Neural progenitor cell (in vitro differentiated cells): ENCODE measurements at regions not wholly inside any gene's neighbourhood (a gene's known extent, or its start where the extent isn't known, plus 50 kb on each side); places are given as distances from the start of the nearest gene placed in this dataset.

Source experiments
- DNase-seq: peaks from one replicate; pipeline ENCODE4 v3.0.0-alpha.2; 2016; ENCODE audit warnings: low spot score
- H2AFZ ChIP-seq: fragments of 200-600 bp; sonication (generic); replicated peaks from 2 replicates; pipeline ENCODE4 v1.6.1; 2016; ENCODE audit warnings: antibody characterized with exemption
- H3F3A ChIP-seq: fragments of 200-600 bp; sonication (generic); 2 replicates; pipeline ENCODE4 v1.6.1; 2016; ENCODE audit warnings: antibody characterized with exemption, low read depth
- H3K27ac ChIP-seq: fragments of 200-600 bp; sonication (generic); 2 replicates; pipeline ENCODE4 v1.5.1; 2016; ENCODE audit warnings: mild to moderate bottlenecking
- H3K27me3 ChIP-seq: fragments of 200-600 bp; sonication (generic); 2 replicates; pipeline ENCODE4 v1.6.1; 2016; ENCODE audit warnings: mild to moderate bottlenecking, moderate library complexity
- H3K36me3 ChIP-seq: fragments of 200-600 bp; sonication (generic); 2 replicates; pipeline ENCODE4 v1.5.1; 2016
- H3K4me1 ChIP-seq: fragments of 200-600 bp; sonication (generic); 2 replicates; pipeline ENCODE4 v1.6.1; 2016; ENCODE audit warnings: mixed run types
- H3K4me2 ChIP-seq: fragments of 200-600 bp; sonication (generic); 2 replicates; pipeline ENCODE4 v1.6.1; 2016
- H3K4me3 ChIP-seq: fragments of 200-600 bp; sonication (generic); 2 replicates; pipeline ENCODE4 v1.5.1; 2016
- H3K79me2 ChIP-seq: fragments of 200-600 bp; sonication (generic); 2 replicates; pipeline ENCODE4 v1.6.1; 2016; ENCODE audit warnings: low read depth
- H3K9ac ChIP-seq: fragments of 200-600 bp; sonication (generic); 2 replicates; pipeline ENCODE4 v1.6.1; 2016
- H3K9me3 ChIP-seq: fragments of 200-600 bp; sonication (generic); 2 replicates; pipeline ENCODE4 v1.5.1; 2016; ENCODE audit warnings: low read depth
- H4K20me1 ChIP-seq: fragments of 200-600 bp; sonication (generic); 2 replicates; pipeline ENCODE4 v1.6.1; 2016; ENCODE audit warnings: low read depth
- H3K27ac Mint-ChIP-seq: 3 replicates; pipeline ENCODE4 v1.8.0; 2021; ENCODE audit warnings: mixed read lengths
- H3K27me3 Mint-ChIP-seq: 2 replicates; pipeline ENCODE4 v1.8.0; 2022; ENCODE audit warnings: low read depth, mild to moderate bottlenecking, inconsistent platforms, moderate library complexity, mixed read lengths; ENCODE audit not compliant: insufficient read depth
- H3K36me3 Mint-ChIP-seq: 3 replicates; pipeline ENCODE4 v1.8.0; 2021; ENCODE audit warnings: mixed read lengths
- H3K4me1 Mint-ChIP-seq: 3 replicates; pipeline ENCODE4 v1.8.0; 2021; ENCODE audit warnings: mixed read lengths
- H3K4me3 Mint-ChIP-seq: 3 replicates; pipeline ENCODE4 v1.8.0; 2021; ENCODE audit warnings: mild to moderate bottlenecking, moderate library complexity, mixed read lengths
- H3K9me3 Mint-ChIP-seq: 3 replicates; pipeline ENCODE4 v1.8.0; 2020; ENCODE audit warnings: mixed read lengths
- CTCF ChIP-seq: fragments of 200-600 bp; sonication (generic); IDR thresholded peaks from 2 replicates; pipeline ENCODE4 v1.5.1; 2017; ENCODE audit warnings: antibody characterized with exemption, mild to moderate bottlenecking
- EZH2 ChIP-seq: fragments of 200-600 bp; sonication (generic); IDR thresholded peaks from 2 replicates; pipeline ENCODE4 v1.6.1; 2017; ENCODE audit warnings: antibody characterized with exemption, mild to moderate bottlenecking, moderate library complexity
- EZH2phosphoT487 ChIP-seq: fragments of 200-600 bp; sonication (generic); IDR thresholded peaks from 2 replicates; pipeline ENCODE4 v1.6.1; 2017; ENCODE audit warnings: antibody characterized with exemption

GRCh38 chr5:61621202-61621650, 289.2 kb downstream of the ZSWIM6 start:
- peaks cover 16% of the 10 kb centered on the region for H3K4me1 Mint-ChIP-seq
- peaks cover 2% of the 10 kb centered on the region for H3K9me3 Mint-ChIP-seq
- no peak overlapping the region for H3K27ac ChIP-seq
- peaks cover 11% of the 10 kb centered on the region for H3K4me1 ChIP-seq
- no peak overlapping the region for H3K4me3 Mint-ChIP-seq
- H3K27me3 Mint-ChIP-seq: peaks cover 4% of the 10 kb centered on the region
- H3F3A ChIP-seq: peaks cover 5% of the 10 kb centered on the region
- DNase-seq: no peak
- no peaks in the 10 kb centered on the region for H3K9me3 ChIP-seq
- TF ChIP-seq EZH2 (no peak), EZH2phosphoT487 (no peak), CTCF (no peak)
- H3K79me2 ChIP-seq: no peaks in the 10 kb centered on the region
- H2AFZ ChIP-seq: no peak overlapping the region
- peaks cover 17% of the 10 kb centered on the region for H3K27me3 ChIP-seq
- H3K9ac ChIP-seq: no peak overlapping the region
- no peak overlapping the region for H3K4me3 ChIP-seq
- H4K20me1 ChIP-seq: no peaks in the 10 kb centered on the region
- H3K27ac Mint-ChIP-seq: no peak overlapping the region
- H3K36me3 ChIP-seq: no peaks in the 10 kb centered on the region
- H3K4me2 ChIP-seq: no peak overlapping the region
- H3K36me3 Mint-ChIP-seq: no peaks in the 10 kb centered on the region

- H4K20me1 ChIP-seq: no peaks in the 10 kb centered on the region
- peaks cover 4% of the 10 kb centered on the region for H3K27me3 Mint-ChIP-seq
- no peak overlapping the region for H2AFZ ChIP-seq
- H3K4me3 Mint-ChIP-seq: no peak overlapping the region
- no peak overlapping the region for H3K27ac ChIP-seq
- H3K27ac Mint-ChIP-seq: no peak overlapping the region
- H3K27me3 ChIP-seq: peaks cover 17% of the 10 kb centered on the region
- H3K9ac ChIP-seq: no peak overlapping the region
- H3K9me3 Mint-ChIP-seq: peaks cover 2% of the 10 kb centered on the region
- peaks cover 16% of the 10 kb centered on the region for H3K4me1 Mint-ChIP-seq
- no peak overlapping the region for H3K4me3 ChIP-seq
- no peaks in the 10 kb centered on the region for H3K36me3 Mint-ChIP-seq
- H3K4me1 ChIP-seq: peaks cover 11% of the 10 kb centered on the region
- H3K9me3 ChIP-seq: no peaks in the 10 kb centered on the region
- H3K4me2 ChIP-seq: no peak overlapping the region
- TF ChIP-seq EZH2: no peak
- TF ChIP-seq EZH2phosphoT487: no peak
- no peak for TF ChIP-seq CTCF
- peaks cover 5% of the 10 kb centered on the region for H3F3A ChIP-seq
- no peaks in the 10 kb centered on the region for H3K79me2 ChIP-seq
- no peak for DNase-seq
- no peaks in the 10 kb centered on the region for H3K36me3 ChIP-seq
Observed at GRCh38 chr5:61622156-61622555, 290.1 kb downstream of the ZSWIM6 start.

GRCh38 chr5:61623401-61624069, 291.5 kb downstream of the ZSWIM6 start:
- H3K27ac ChIP-seq: no peak overlapping the region
- no peaks in the 10 kb centered on the region for H3K36me3 Mint-ChIP-seq
- H3K27ac Mint-ChIP-seq: no peak overlapping the region
- no peak overlapping the region for H3K4me3 Mint-ChIP-seq
- peaks cover 17% of the 10 kb centered on the region for H3K27me3 ChIP-seq
- no peak overlapping the region for H3K9ac ChIP-seq
- H3K4me1 Mint-ChIP-seq: peaks cover 16% of the 10 kb centered on the region
- peaks cover 3% of the 10 kb centered on the region for H3K9me3 Mint-ChIP-seq
- H3F3A ChIP-seq: peaks cover 10% of the 10 kb centered on the region
- H2AFZ ChIP-seq: peak overlapping the region; percentile 53
- H3K79me2 ChIP-seq: no peaks in the 10 kb centered on the region
- DNase-seq: peak; percentile 63
- H3K4me3 ChIP-seq: no peak overlapping the region
- H3K4me1 ChIP-seq: peaks cover 11% of the 10 kb centered on the region
- no peaks in the 10 kb centered on the region for H4K20me1 ChIP-seq
- no peak for TF ChIP-seq EZH2
- TF ChIP-seq CTCF: peak; percentile 63
- no peaks in the 10 kb centered on the region for H3K9me3 ChIP-seq
- H3K27me3 Mint-ChIP-seq: peaks cover 2% of the 10 kb centered on the region
- no peaks in the 10 kb centered on the region for H3K36me3 ChIP-seq
- H3K4me2 ChIP-seq: no peak overlapping the region
